ENCODE measurements at regions not wholly inside any gene's neighbourhood (a gene's known extent, or its start where the extent isn't known, plus 50 kb on each side); places are given as distances from the start of the nearest gene placed in this dataset.
"Not testable (repeated sequence)": the region's sequence is repeated elsewhere in the genome, so short reads cannot be mapped to it uniquely, and the experiment has no call there.

DNA sequence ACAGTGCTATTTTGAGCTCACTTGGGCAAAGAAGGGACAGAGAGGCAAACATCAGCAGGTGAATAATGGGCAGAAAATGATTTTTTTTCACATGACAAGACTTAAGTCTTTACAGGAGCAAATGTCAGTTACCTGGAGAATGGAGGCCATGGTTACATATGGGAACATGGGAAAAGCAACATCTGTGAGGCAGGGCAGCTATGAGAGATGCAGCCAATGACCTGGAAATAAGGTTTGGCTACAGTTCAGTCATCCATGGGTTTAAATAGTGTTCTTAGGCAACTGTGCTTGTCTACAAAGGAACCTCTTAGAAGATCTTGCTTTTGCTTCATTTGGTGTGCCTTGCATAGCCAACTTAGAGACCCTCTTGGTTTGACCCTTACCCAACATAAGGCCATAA is 490.2 kb upstream of the LCORL start:
- no peak for DNase-seq

- DNase-seq = no peak
Observed at GRCh38 chr4:18508786-18509185, 487.2 kb upstream of the LCORL start.

GRCh38 chr4:18480928-18481327 is 459.4 kb upstream of the LCORL start:
- no peak for DNase-seq

DNA sequence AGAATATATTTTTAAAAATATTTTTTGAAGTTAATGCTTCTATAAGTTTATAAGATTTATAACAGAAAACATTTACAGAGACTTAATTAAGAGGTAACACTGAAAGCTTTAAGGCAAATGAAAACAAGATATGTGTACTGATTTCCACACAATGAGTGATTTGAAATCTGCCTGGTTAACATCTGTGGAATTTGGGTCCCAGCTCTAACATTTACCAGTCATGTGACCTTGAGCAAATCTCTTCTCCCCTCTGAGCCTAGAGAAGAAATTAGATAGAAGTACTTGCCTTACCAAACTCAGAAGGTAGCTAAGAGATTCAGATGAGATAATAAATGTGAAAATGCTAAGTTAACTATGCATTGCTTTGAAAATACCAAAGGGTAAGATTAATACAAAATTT is 458.8 kb upstream of the LCORL start:
- no peak for DNase-seq

DNA sequence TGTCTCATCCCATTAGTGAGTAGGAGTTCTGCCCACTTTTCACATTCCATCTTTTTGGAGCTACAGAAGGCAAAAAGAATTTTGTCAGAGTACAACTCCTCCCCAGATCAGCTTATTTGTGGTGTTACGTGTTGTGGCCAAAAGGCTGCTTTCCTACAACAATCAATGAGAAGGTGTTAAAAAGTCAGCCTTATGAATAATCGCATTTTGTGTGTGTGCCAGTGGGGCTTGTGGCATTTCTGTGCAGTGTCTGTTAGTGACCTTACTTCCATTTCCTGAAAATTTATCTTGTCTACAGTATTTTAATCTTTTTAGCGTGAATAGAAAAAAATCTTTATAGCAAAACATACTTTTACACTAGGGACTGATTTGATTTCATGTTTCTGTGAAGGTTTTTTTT is 458.3 kb upstream of the LCORL start:
- DNase-seq = no peak

- DNase-seq = no peak
Observed at GRCh38 chr4:18463987-18464559, 442.5 kb upstream of the LCORL start.

- DNase-seq = no peak
Observed at GRCh38 chr4:18458465-18458864, 436.9 kb upstream of the LCORL start.

- DNase-seq = no peak
Observed at GRCh38 chr4:18454349-18454748, 432.8 kb upstream of the LCORL start.

DNA sequence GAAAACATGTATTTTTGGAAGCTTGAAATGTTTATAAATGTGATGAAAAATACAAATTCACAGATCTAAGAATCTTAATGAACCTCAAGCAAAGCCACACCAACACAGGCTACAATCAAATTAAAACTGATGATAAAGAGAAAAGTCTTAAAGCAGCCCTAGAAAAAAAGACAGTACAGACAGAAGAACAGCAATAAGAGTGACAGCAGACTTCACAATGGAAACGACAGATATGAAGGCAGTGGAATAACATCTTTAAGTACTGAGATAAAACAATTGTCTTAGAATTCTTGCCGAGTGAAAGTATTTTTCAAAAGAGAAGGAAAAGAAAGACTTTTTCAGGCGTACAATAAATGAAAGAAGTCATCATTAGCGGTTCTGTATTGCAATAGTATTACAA is 423.6 kb upstream of the LCORL start:
- DNase-seq = no peak

DNA sequence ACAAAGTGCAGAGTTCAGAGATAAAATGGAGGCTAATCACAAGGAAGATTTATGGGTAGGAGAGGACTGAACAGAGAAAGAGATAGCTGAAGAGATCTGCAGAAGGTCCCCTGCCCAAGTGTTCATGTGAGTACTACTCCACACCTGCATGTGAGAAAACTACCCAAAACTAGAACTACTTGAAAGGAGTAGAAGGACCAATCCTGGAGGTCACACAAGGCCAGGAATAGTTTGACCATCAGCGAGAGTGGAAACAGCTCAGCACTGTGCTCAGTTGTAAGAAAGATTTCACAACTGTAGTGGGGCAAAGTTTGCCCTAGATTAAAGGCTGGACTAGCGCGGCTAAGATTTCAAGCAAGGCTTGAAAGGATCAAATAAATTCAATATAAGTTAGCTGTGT is 422.7 kb upstream of the LCORL start:
- DNase-seq = no peak

GRCh38 chr4:18442957-18443356 is 421.4 kb upstream of the LCORL start:
- no peak for DNase-seq

- no peak for DNase-seq
Observed at GRCh38 chr4:18441676-18442075, 420.1 kb upstream of the LCORL start.

DNA sequence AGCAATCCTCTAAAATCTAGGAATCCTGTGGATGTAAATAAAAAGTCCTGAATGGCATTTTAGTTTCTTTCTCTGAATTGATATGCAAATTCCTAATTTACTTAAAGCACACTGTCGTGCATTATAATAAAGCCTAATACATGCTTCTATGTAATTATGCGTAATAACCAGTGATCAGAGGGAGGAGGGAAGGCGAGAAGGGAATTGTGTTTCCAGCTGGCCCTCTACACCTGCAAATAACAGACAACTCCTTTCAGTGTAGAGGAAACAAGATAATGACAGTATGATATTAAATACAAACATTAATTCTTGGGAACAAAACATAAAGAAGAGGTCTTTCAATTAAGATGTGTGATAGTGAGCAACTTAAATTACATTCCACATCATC is 419.6 kb upstream of the LCORL start:
- no peak for DNase-seq

DNA sequence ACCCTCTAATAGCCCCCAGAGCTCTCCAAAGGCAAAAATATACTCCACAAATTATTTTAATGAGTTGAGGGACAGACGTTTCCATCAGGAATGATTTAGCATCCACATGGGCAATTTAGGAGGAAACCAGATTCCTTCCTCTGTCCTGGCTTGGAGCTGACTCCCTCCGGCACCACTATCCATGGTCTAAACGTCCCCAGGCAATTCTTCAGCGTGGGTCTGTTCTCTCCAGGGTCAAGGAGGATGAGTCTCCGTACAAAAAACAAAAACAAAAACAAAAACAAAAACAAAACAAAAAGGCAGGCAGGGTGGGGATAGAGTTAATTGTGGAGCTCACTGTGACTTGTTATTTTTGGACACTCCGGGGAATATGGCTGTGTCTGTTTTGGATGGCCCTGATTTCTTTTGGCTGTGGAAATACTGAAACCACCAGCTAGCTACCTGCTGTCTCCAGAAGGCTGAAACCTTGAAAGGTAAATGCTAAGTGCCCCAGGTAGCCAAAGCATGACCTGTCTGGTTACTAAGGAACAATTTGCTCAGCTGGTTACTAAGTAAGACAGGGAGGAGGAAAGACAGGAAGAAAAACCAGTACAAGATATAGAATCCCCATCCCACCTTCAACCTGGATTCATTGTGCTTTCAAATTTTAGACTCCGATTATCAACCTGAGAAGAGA is 419.1 kb upstream of the LCORL start:
- DNase-seq = no peak

- no peak for DNase-seq
Observed at GRCh38 chr4:18439311-18439710, 417.8 kb upstream of the LCORL start.

DNA sequence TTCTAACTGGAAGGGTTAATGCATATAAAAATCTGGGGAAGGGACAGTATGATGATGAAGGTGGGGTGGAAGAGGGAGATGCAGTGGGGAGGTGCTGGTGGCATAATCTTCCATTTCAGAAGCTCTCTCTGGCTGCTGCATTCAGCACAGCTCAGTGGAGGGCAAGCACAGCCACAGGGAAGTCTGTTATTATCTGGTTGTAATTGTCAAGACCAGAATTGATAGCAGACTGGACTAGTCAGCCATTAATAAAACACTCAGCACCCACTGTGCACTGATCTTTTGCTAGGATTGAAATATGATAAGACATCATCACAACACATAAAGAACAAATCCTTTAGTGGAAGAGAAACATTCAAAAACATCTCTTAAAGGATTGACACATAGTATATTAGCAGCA is 414.2 kb upstream of the LCORL start:
- no peak for DNase-seq

GRCh38 chr4:18422685-18423084 is 401.1 kb upstream of the LCORL start:
- no peak for DNase-seq

DNA sequence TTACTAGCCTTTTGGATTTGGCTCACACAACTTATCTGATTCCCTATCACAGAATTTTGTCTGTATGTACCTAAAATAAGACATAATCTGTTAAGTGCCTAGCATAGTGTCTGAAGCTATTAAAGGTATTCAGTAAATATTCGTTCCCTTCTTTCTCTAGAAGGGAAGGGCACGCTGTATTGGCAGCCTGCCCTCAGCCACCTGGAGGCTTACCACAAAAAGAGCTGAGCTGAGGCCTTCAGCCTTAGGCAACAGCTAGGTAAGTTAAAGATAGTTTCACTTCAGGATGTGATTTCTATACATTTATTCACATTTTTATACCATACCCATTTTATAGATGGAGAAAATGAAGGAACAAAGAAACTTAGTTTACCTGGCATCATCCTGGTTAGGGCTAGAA is 400.0 kb upstream of the LCORL start:
- no peak for DNase-seq

GRCh38 chr4:18419780-18420179 is 398.2 kb upstream of the LCORL start:
- no peak for DNase-seq

- not testable (repeated sequence) for DNase-seq
Observed at GRCh38 chr4:18418195-18418898, 396.8 kb upstream of the LCORL start.

DNA sequence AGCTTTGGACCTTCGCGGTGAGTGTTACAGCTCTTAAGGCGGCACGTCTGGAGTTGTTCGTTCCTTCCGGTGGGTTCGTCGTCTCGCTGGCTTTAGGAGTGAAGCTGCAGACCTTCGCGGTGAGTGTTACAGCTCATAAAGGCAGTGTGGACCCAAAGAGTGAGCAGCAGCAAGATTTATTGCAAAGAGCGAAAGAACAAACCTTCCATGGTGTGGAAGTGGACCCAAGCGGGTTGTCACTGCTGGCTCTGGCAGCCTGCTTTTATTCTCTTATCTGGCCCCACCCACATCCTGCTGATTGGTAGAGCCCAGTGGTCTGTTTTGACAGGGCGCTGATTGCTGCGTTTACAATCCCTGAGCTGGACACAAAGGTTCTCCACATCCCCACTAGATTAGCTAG is 396.1 kb upstream of the LCORL start:
- not testable (repeated sequence) for DNase-seq

DNA sequence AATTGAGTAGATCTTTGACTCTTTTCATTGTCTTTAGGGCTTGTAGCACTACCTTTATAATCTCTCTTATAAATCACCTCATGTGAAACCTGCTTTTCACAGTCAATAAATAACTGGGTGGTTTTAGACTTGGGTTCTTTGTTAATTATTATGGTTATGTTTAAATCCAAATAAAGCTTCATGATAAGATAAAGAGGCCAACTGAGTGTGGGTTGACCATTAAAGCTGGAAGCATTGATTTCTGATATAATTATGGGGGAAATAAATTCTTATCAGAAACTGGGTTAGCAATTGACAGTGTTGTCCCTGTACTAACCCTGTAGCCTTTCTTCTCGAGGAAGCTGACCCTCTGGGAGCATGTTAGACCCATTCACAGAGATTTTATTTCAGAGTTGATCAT is 384.7 kb upstream of the LCORL start:
- DNase-seq = no peak

DNA sequence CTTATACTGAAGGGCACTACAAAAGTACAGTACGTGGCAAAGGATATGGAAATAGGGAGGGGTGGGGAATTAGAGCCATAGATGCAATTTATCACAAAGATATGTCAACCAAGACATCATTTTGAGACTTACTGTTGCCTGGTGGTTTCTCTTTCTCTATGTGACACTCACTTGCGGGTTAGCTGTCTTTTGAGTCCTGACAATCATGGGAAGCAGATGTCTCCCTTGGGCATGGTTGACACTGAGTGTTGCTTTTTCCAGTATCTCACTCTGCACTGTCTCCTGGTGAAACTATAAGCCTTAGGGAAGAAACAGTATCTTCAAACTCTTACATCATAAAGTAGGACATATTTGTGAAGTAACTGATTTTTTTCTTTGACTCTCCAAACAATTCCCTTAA is 383.5 kb upstream of the LCORL start:
- no peak for DNase-seq

DNA sequence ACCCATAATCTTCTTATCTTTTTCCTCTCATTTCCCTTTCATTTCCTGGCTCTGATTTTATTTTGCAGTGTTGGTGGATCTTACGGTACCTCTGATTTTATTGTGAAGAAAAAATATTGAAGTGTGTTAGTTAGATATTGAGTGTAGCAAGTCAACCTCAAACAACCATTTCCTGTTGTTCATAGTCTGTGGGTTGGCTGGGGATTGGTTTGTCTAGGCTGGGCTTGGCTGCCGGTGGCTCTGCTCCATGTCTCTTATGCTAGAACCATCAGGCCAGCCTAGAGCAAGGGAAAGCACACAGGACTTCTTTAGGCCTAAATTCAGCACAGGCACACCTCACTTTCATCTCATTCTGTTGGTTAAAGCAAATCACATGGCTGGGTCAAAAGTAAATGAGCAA is 383.1 kb upstream of the LCORL start:
- no peak for DNase-seq

GRCh38 chr4:18403327-18403726 is 381.8 kb upstream of the LCORL start:
- DNase-seq = no peak
